Muscle of arm (tissue), 1 donor: ENCODE measurements at regions not wholly inside any gene's neighbourhood (a gene's known extent, or its start where the extent isn't known, plus 50 kb on each side); places are given as distances from the start of the nearest gene placed in this dataset.
A peak's percentile ranks its signal among the peaks of the same experiment; 100 is the strongest.
"Not testable (repeated sequence)": the region's sequence is repeated elsewhere in the genome, so short reads cannot be mapped to it uniquely, and the experiment has no call there.

Experiments
- DNase-seq: peaks from one replicate; pipeline ENCODE4 v3.0.0-alpha.2; 2013

GRCh38 chr5:110869927-110870326, 131.1 kb downstream of the SLC25A46 start:
- DNase-seq: no peak

GRCh38 chr5:110872200-110872599, 133.4 kb downstream of the SLC25A46 start:
- no peak for DNase-seq

- no peak for DNase-seq
Measured at GRCh38 chr5:110872963-110873362, 134.2 kb downstream of the SLC25A46 start.

- DNase-seq: no peak
Measured at GRCh38 chr5:110873773-110874437, 135.1 kb downstream of the SLC25A46 start.

GRCh38 chr5:110875115-110875514, 136.3 kb downstream of the SLC25A46 start:
- not testable (repeated sequence) for DNase-seq

- no peak for DNase-seq
Measured at GRCh38 chr5:110878115-110878514, 139.3 kb downstream of the SLC25A46 start.

GRCh38 chr5:110879675-110880074, 140.9 kb downstream of the SLC25A46 start:
- DNase-seq: no peak

GRCh38 chr5:110880413-110880812, 141.6 kb downstream of the SLC25A46 start:
- DNase-seq: peak; percentile 36

- DNase-seq: no peak
Measured at GRCh38 chr5:110884005-110884404, 145.2 kb downstream of the SLC25A46 start.

- DNase-seq: not testable (repeated sequence)
Measured at GRCh38 chr5:110887170-110887569, 148.4 kb downstream of the SLC25A46 start.

- not testable (repeated sequence) for DNase-seq
Measured at GRCh38 chr5:110893854-110894483, 155.2 kb downstream of the SLC25A46 start.

- no peak for DNase-seq
Measured at GRCh38 chr5:110894805-110895204, 156.0 kb downstream of the SLC25A46 start.

- peak; percentile 23 for DNase-seq
Measured at GRCh38 chr5:110896901-110897300, 158.1 kb downstream of the SLC25A46 start.

GRCh38 chr5:110899566-110900412, 161.0 kb downstream of the SLC25A46 start:
- DNase-seq: no peak

- DNase-seq: no peak
Measured at GRCh38 chr5:110900829-110901228, 162.0 kb downstream of the SLC25A46 start.

- no peak for DNase-seq
Measured at GRCh38 chr5:110903966-110904365, 165.2 kb downstream of the SLC25A46 start.

- no peak for DNase-seq
Measured at GRCh38 chr5:110908848-110909247, 162.7 kb upstream of the TSLP start.

GRCh38 chr5:110909415-110909814, 162.1 kb upstream of the TSLP start:
- DNase-seq: no peak

GRCh38 chr5:110909950-110910349, 161.6 kb upstream of the TSLP start:
- DNase-seq: no peak

GRCh38 chr5:110913221-110913620, 158.3 kb upstream of the TSLP start:
- no peak for DNase-seq

GRCh38 chr5:110916381-110917049, 155.0 kb upstream of the TSLP start:
- DNase-seq: no peak
